Muscle of leg (tissue), 3 donors: ENCODE measurements at regions not wholly inside any gene's neighbourhood (a gene's known extent, or its start where the extent isn't known, plus 50 kb on each side); places are given as distances from the start of the nearest gene placed in this dataset.

ENCODE experiments used
- DNase-seq: peaks from one replicate; pipeline ENCODE4 v3.0.0; 2013
- H3K27ac ChIP-seq: one replicate; pipeline ENCODE4 v1.5.1; 2013; ENCODE audit warnings: mild to moderate bottlenecking, low read length, control low read depth
- H3K27me3 ChIP-seq: one replicate; pipeline ENCODE4 v1.6.1; 2013; ENCODE audit warnings: low read length; ENCODE audit not compliant: control insufficient read depth, insufficient read depth
- H3K36me3 ChIP-seq: one replicate; pipeline ENCODE4 v1.6.1; 2013; ENCODE audit warnings: low read length; ENCODE audit not compliant: control insufficient read depth, insufficient read depth
- H3K4me1 ChIP-seq: one replicate; pipeline ENCODE4 v1.6.1; 2013; ENCODE audit warnings: low read length; ENCODE audit not compliant: control insufficient read depth, insufficient read depth
- H3K4me3 ChIP-seq: one replicate; pipeline ENCODE4 v1.5.1; 2013; ENCODE audit warnings: low read length, control low read depth
- H3K9me3 ChIP-seq: replicated peaks from 2 replicates; pipeline ENCODE4 v1.6.1; 2013; ENCODE audit warnings: low read depth, low read length; ENCODE audit not compliant: control insufficient read depth
- WGBS: methylation state at CpG from one replicate; pipeline ENCODE4 v1.1.5; 2013; ENCODE audit warnings: missing lambda C conversion rate; ENCODE audit not compliant: insufficient coverage; 5-methylcytosine and 5-hydroxymethylcytosine counted together

GRCh38 chr10:78817361-78817760, 251.4 kb upstream of the ZMIZ1 start:
- H3K4me3 ChIP-seq, result no peak overlapping the region
- H3K36me3 ChIP-seq, result no peaks in the 10 kb centered on the region
- WGBS, result 0% methylated on average over 1 of the region's 3 CpGs
- no peaks in the 10 kb centered on the region for H3K9me3 ChIP-seq
- no peaks in the 10 kb centered on the region for H3K27me3 ChIP-seq
- peak; percentile 82 for DNase-seq
- H3K4me1 ChIP-seq, result peaks cover 4% of the 10 kb centered on the region
- no peak overlapping the region for H3K27ac ChIP-seq

GRCh38 chr10:78817804-78818203, 251.0 kb upstream of the ZMIZ1 start:
- H3K27ac ChIP-seq, result no peak overlapping the region
- no peak for DNase-seq
- no peaks in the 10 kb centered on the region for H3K27me3 ChIP-seq
- no peaks in the 10 kb centered on the region for H3K36me3 ChIP-seq
- peaks cover 5% of the 10 kb centered on the region for H3K4me1 ChIP-seq
- peaks cover 4% of the 10 kb centered on the region for H3K9me3 ChIP-seq
- H3K4me3 ChIP-seq, result no peak overlapping the region
- 100% methylated on average over 2 of the region's 3 CpGs for WGBS

GRCh38 chr10:78819361-78820006, 249.3 kb upstream of the ZMIZ1 start:
- Histone ChIP-seq H3K4me1 (peaks cover 8% of the 10 kb centered on the region), H3K27ac (no peak overlapping the region), H3K27me3 (no peaks in the 10 kb centered on the region), H3K9me3 (peaks cover 4% of the 10 kb centered on the region), H3K36me3 (no peaks in the 10 kb centered on the region), H3K4me3 (no peak overlapping the region)
- no peak for DNase-seq
- WGBS, result 100% methylated on average over 3 of the region's 7 CpGs

GRCh38 chr10:78820007-78820362, 248.8 kb upstream of the ZMIZ1 start:
- Histone ChIP-seq H3K36me3 (no peaks in the 10 kb centered on the region), H3K4me1 (peaks cover 8% of the 10 kb centered on the region), H3K27me3 (no peaks in the 10 kb centered on the region), H3K4me3 (no peak overlapping the region), H3K9me3 (peaks cover 4% of the 10 kb centered on the region), H3K27ac (no peak overlapping the region)
- 100% methylated on average over 1 of the region's 2 CpGs for WGBS
- no peak for DNase-seq

GRCh38 chr10:78821052-78821451, 247.7 kb upstream of the ZMIZ1 start:
- no CpG with 5 or more reads among the region's 4 CpGs for whole genome bisulfite sequencing
- Histone ChIP-seq H3K36me3 (no peaks in the 10 kb centered on the region), H3K27me3 (no peaks in the 10 kb centered on the region), H3K27ac (no peak overlapping the region), H3K4me1 (peaks cover 8% of the 10 kb centered on the region), H3K4me3 (no peak overlapping the region), H3K9me3 (peaks cover 4% of the 10 kb centered on the region)
- DNase-seq, result no peak

GRCh38 chr10:78828647-78829539, 239.9 kb upstream of the ZMIZ1 start:
- Histone ChIP-seq H3K4me3 (no peak overlapping the region), H3K9me3 (peaks cover 17% of the 10 kb centered on the region), H3K36me3 (no peaks in the 10 kb centered on the region), H3K27ac (no peak overlapping the region), H3K4me1 (peaks cover 11% of the 10 kb centered on the region), H3K27me3 (peaks cover 8% of the 10 kb centered on the region)
- 82% methylated on average over 12 of the region's 24 CpGs for WGBS
- no peak for DNase-seq

GRCh38 chr10:78829565-78829964, 239.2 kb upstream of the ZMIZ1 start:
- Histone ChIP-seq H3K27ac (no peak overlapping the region), H3K27me3 (peaks cover 8% of the 10 kb centered on the region), H3K4me1 (peaks cover 11% of the 10 kb centered on the region), H3K4me3 (no peak overlapping the region), H3K9me3 (peaks cover 19% of the 10 kb centered on the region), H3K36me3 (no peaks in the 10 kb centered on the region)
- 43% methylated on average over 6 of the region's 9 CpGs for WGBS
- no peak for DNase-seq

GRCh38 chr10:78830062-78830975, 238.4 kb upstream of the ZMIZ1 start:
- Histone ChIP-seq H3K27me3 (peaks cover 8% of the 10 kb centered on the region), H3K4me1 (peaks cover 11% of the 10 kb centered on the region), H3K36me3 (no peaks in the 10 kb centered on the region), H3K9me3 (peaks cover 19% of the 10 kb centered on the region), H3K4me3 (no peak overlapping the region), H3K27ac (no peak overlapping the region)
- 39% methylated on average over 4 of the region's 7 CpGs for WGBS
- no peak for DNase-seq

- H3K27ac ChIP-seq, result no peak overlapping the region
- no peaks in the 10 kb centered on the region for H3K36me3 ChIP-seq
- H3K27me3 ChIP-seq, result peaks cover 8% of the 10 kb centered on the region
- H3K4me1 ChIP-seq, result peaks cover 11% of the 10 kb centered on the region
- peaks cover 19% of the 10 kb centered on the region for H3K9me3 ChIP-seq
- no peak for DNase-seq
- WGBS, result 46% methylated on average over 4 of the region's 7 CpGs
- no peak overlapping the region for H3K4me3 ChIP-seq
Measured at GRCh38 chr10:78830976-78831375, 237.8 kb upstream of the ZMIZ1 start.

GRCh38 chr10:78831461-78831860, 237.3 kb upstream of the ZMIZ1 start:
- 32% methylated on average over 7 of the region's 8 CpGs for WGBS
- DNase-seq, result no peak
- H3K36me3 ChIP-seq, result no peaks in the 10 kb centered on the region
- no peak overlapping the region for H3K27ac ChIP-seq
- H3K27me3 ChIP-seq, result peaks cover 8% of the 10 kb centered on the region
- no peak overlapping the region for H3K4me3 ChIP-seq
- H3K9me3 ChIP-seq, result peaks cover 19% of the 10 kb centered on the region
- H3K4me1 ChIP-seq, result peaks cover 11% of the 10 kb centered on the region
